AG10803 (cell line): ENCODE measurements at regions not wholly inside any gene's neighbourhood (a gene's known extent, or its start where the extent isn't known, plus 50 kb on each side); places are given as distances from the start of the nearest gene placed in this dataset.

ENCODE experiments used
- DNase-seq: peaks from one replicate; pipeline ENCODE4 v3.0.0; 2010; ENCODE audit warnings: low read depth
- H3K4me3 ChIP-seq: 2 replicates; pipeline ENCODE4 v1.5.1; 2011; ENCODE audit warnings: mild to moderate bottlenecking, low read length, control low read depth
- CTCF ChIP-seq: conservative IDR thresholded peaks from 2 replicates; pipeline ENCODE4 v1.5.1; 2011; ENCODE audit warnings: mild to moderate bottlenecking, low read length, control low read depth, inconsistent platforms

GRCh38 chr6:37100745-37101144 is 69.2 kb upstream of the PIM1 start:
- DNase-seq = no peak
- TF ChIP-seq CTCF = no peak
- no peak overlapping the region for H3K4me3 ChIP-seq

- no peak for TF ChIP-seq CTCF
- DNase-seq = no peak
- peak overlapping the region; percentile 55 for H3K4me3 ChIP-seq
Observed at GRCh38 chr6:37101991-37102298, 68.0 kb upstream of the PIM1 start.

DNA sequence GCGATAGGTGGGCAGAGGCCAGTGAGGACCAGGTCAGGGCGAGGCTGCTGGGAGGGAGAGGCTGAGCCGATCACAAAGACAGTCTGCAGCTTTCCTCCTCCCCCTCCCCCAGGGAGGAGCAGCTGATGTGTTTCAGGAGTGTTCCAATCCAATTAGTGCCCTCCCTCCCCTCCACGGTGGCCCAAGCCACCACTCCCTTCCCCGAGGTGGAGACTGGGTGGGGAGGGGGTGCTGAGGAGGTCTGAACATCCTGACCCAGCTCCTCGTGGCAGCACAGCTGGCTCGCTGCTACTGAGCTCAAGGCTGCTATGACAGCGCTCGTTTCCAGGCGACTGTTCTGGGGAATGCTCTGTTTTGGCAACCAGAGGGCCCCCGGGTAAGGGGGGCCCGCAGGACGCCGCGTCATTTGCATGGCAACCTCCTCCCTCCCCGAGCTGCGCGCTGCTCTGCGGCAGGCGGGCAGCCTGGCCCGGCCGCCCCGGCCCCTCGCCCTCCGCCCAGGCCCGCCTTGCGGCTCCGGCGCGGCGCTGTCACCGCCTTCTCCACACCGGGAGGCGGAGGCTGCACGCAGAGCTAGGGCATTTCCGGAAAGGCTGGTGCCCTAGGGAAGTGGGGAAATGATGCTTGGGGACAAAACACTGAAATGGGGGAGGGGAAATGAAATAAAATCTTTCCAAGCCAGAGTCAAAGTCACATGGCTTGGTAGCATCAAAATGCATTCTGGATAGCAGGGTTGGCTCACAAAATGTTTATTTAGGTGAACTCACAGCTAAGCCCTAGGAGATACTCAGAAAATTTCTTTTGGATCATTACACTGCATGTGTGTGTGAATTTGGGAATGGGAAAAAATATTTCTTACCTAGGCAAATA is 67.4 kb upstream of the PIM1 start:
- peak; percentile 93 for DNase-seq
- no peak for TF ChIP-seq CTCF
- peak overlapping the region; percentile 55 for H3K4me3 ChIP-seq

GRCh38 chr6:37103169-37104039 is 66.5 kb upstream of the PIM1 start:
- peak; percentile 49 for DNase-seq
- TF ChIP-seq CTCF = no peak
- peak overlapping the region; percentile 55 for H3K4me3 ChIP-seq

- TF ChIP-seq CTCF = no peak
- H3K4me3 ChIP-seq = no peak overlapping the region
- DNase-seq = no peak
Observed at GRCh38 chr6:37104824-37105147, 65.2 kb upstream of the PIM1 start.

GRCh38 chr6:37105148-37106050 is 64.6 kb upstream of the PIM1 start:
- DNase-seq = no peak
- no peak for TF ChIP-seq CTCF
- H3K4me3 ChIP-seq = no peak overlapping the region
